SU-DHL-6 (cell line): ENCODE measurements at regions not wholly inside any gene's neighbourhood (a gene's known extent, or its start where the extent isn't known, plus 50 kb on each side); places are given as distances from the start of the nearest gene placed in this dataset.

Experiments used
- CTCF ChIP-seq: fragments of 200-600 bp; sonication (generic); IDR thresholded peaks from one replicate; pipeline ENCODE4 v1.5.1; 2017; ENCODE audit warnings: antibody characterized with exemption, mild to moderate bottlenecking, low read length, moderate library complexity; ENCODE audit not compliant: insufficient read depth, poor library complexity, severe bottlenecking
- EZH2phosphoT487 ChIP-seq: fragments of 200-600 bp; sonication (generic), shearing (Covaris generic); conservative IDR thresholded peaks from 2 replicates; pipeline ENCODE4 v1.6.1; 2018; ENCODE audit warnings: mild to moderate bottlenecking, antibody characterized with exemption, low read length, moderate library complexity, mixed read lengths

- TF ChIP-seq CTCF = no peak
- no peak for TF ChIP-seq EZH2phosphoT487
These were observed 555.8 kb downstream of the GALC start for GRCh38 chr14:87437158-87437557.
